PC-3 (cell line): ENCODE measurements at regions not wholly inside any gene's neighbourhood (a gene's known extent, or its start where the extent isn't known, plus 50 kb on each side); places are given as distances from the start of the nearest gene placed in this dataset.

Experiments used
- ATAC-seq: fragments of 200-7000 bp; cut with Tn5 transposase; 2 replicates; pipeline ENCODE4 v1.9.1; 2020; ENCODE audit warnings: mild to moderate bottlenecking, moderate library complexity
- BruUV-seq: library from RNA; stranded (reverse); fragments of 400-500 nt; replicated peaks from 2 replicates; lab custom pipeline; 2021; lab: Mats Ljungman, UMichigan
- CTCF ChIA-PET: fragments of 300-600 bp; sonication (Branson Sonifier 250); formaldehyde crosslinking; loops from one replicate; lab custom pipeline; 2022; ENCODE audit warnings: antibody characterized with exemption; lab: Charles Lee
- POLR2A ChIA-PET: fragments of 300-600 bp; sonication (Branson Sonifier 250); formaldehyde crosslinking; loops from one replicate; lab custom pipeline; 2022; ENCODE audit warnings: antibody characterized with exemption; ENCODE audit not compliant: unreplicated experiment; lab: Charles Lee
- DNase-seq: peaks from one replicate; pipeline ENCODE4 v3.0.0-alpha.2; 2015
- H2AFZ ChIP-seq: fragments of 300-600 bp; sonication (generic); 2 replicates; pipeline ENCODE4 v1.6.0; 2016; ENCODE audit warnings: antibody characterized with exemption, low read length
- H3F3A ChIP-seq: fragments of 300-600 bp; sonication (generic); one replicate; pipeline ENCODE4 v1.6.0; 2017; ENCODE audit warnings: antibody characterized with exemption, low read length, control low read depth, mild to moderate bottlenecking; ENCODE audit not compliant: unreplicated experiment
- H3K27ac ChIP-seq: fragments of 300-600 bp; sonication (generic); 2 replicates; pipeline ENCODE4 v1.5.1; 2016; ENCODE audit warnings: mild to moderate bottlenecking, low read length
- H3K27me3 ChIP-seq: fragments of 300-600 bp; sonication (generic); 2 replicates; pipeline ENCODE4 v1.6.1; 2016; ENCODE audit warnings: low read length, mixed read lengths
- H3K36me3 ChIP-seq: fragments of 300-600 bp; sonication (generic); 2 replicates; pipeline ENCODE4 v1.6.1; 2016; ENCODE audit warnings: low read depth, mixed run types, low read length, mixed read lengths
- H3K4me1 ChIP-seq: fragments of 300-600 bp; sonication (generic); 2 replicates; pipeline ENCODE4 v1.5.1; 2016; ENCODE audit warnings: low read length; ENCODE audit not compliant: insufficient read depth
- H3K4me2 ChIP-seq: fragments of 300-600 bp; sonication (generic); 2 replicates; pipeline ENCODE4 v1.6.0; 2016; ENCODE audit warnings: low read length
- H3K4me3 ChIP-seq: fragments of 300-600 bp; sonication (generic); 2 replicates; pipeline ENCODE4 v1.5.1; 2016; ENCODE audit warnings: mild to moderate bottlenecking, low read length, mixed read lengths
- H3K79me2 ChIP-seq: fragments of 300-600 bp; sonication (generic); 2 replicates; pipeline ENCODE4 v1.6.1; 2017; ENCODE audit warnings: low read length, mixed read lengths
- H3K9ac ChIP-seq: fragments of 300-600 bp; sonication (generic); 2 replicates; pipeline ENCODE4 v1.6.0; 2016; ENCODE audit warnings: mild to moderate bottlenecking, low read length
- H3K9me2 ChIP-seq: fragments of 300-600 bp; sonication (generic); replicated peaks from 2 replicates; pipeline ENCODE4 v1.6.1; 2016; ENCODE audit warnings: mixed run types, low read length, mixed read lengths
- H3K9me3 ChIP-seq: fragments of 300-600 bp; sonication (generic); 2 replicates; pipeline ENCODE4 v1.6.1; 2016; ENCODE audit warnings: low read length, mixed read lengths
- H4K20me1 ChIP-seq: fragments of 300-600 bp; sonication (generic); 2 replicates; pipeline ENCODE4 v1.6.1; 2016; ENCODE audit warnings: low read length, mixed read lengths
- EZH2phosphoT487 ChIP-seq: fragments of 300-600 bp; sonication (generic); IDR thresholded peaks from 2 replicates; pipeline ENCODE4 v1.6.1; 2018; ENCODE audit warnings: mild to moderate bottlenecking, antibody characterized with exemption, low read length, borderline replicate concordance
- intact Hi-C: fragments of 100-400 bp; cut with micrococcal nuclease; formaldehyde crosslinking; loops from 2 replicates; pipeline ENCODE4 v1.9.0; 2023
- TF ChIP-seq, protein P1 (sequence below): fragments of 300-600 bp; sonication (generic); conservative IDR thresholded peaks from 2 replicates; pipeline ENCODE4 v1.5.1; 2017; ENCODE audit warnings: antibody characterized with exemption, low read depth, mild to moderate bottlenecking, low read length

DNA sequence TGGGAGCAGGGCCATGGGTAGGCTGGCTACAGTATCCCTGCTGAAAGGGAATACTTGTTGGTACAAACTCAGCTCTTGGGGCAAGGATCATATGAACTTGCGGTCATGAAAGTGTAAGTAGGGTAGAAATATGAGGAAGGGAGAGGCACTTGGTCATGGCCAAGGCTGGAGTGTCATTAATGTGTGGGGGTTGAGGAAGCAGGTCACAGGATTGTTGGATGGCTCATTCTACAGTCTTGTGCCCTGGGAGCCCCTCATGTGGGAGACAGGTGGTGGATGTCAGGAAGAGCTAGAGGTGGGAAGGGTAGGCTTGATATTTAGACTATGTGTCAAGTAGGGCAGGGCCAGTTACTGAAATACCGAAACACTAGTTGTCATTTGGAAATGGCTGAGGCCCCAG lies 95.5 kb downstream of the RRM1 start:
- Histone ChIP-seq H3K27me3 (0 out of 2 replicates have a peak, but pooled peaks cover 5% of the 10 kb centered on the region), H2AFZ (no peak overlapping the region), H3K36me3 (no peaks in the 10 kb centered on the region), H3K4me1 (peaks cover 4% of the 10 kb centered on the region), H3K27ac (no peak overlapping the region), H3K9me2 (no peaks in the 10 kb centered on the region), H3K79me2 (no peaks in the 10 kb centered on the region), H3K4me2 (no peak overlapping the region), H4K20me1 (no peaks in the 10 kb centered on the region), H3K9me3 (no peaks in the 10 kb centered on the region), H3K9ac (no peak overlapping the region), H3K4me3 (no peak overlapping the region), H3F3A (no peaks in the 10 kb centered on the region)
- ChIA-PET POLR2A (no interaction called here), CTCF (no interaction called here)
- TF ChIP-seq, protein P1, sequence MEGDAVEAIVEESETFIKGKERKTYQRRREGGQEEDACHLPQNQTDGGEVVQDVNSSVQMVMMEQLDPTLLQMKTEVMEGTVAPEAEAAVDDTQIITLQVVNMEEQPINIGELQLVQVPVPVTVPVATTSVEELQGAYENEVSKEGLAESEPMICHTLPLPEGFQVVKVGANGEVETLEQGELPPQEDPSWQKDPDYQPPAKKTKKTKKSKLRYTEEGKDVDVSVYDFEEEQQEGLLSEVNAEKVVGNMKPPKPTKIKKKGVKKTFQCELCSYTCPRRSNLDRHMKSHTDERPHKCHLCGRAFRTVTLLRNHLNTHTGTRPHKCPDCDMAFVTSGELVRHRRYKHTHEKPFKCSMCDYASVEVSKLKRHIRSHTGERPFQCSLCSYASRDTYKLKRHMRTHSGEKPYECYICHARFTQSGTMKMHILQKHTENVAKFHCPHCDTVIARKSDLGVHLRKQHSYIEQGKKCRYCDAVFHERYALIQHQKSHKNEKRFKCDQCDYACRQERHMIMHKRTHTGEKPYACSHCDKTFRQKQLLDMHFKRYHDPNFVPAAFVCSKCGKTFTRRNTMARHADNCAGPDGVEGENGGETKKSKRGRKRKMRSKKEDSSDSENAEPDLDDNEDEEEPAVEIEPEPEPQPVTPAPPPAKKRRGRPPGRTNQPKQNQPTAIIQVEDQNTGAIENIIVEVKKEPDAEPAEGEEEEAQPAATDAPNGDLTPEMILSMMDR = no peak
- TF ChIP-seq EZH2phosphoT487 = no peak
- no TSS peak for BruUV-seq
- no peak for DNase-seq
- ATAC-seq = no peak
- intact Hi-C loops = no loop called here
